Upper lobe of right lung (tissue), 1 donor: ENCODE measurements at regions not wholly inside any gene's neighbourhood (a gene's known extent, or its start where the extent isn't known, plus 50 kb on each side); places are given as distances from the start of the nearest gene placed in this dataset.

ENCODE experiments used
- ATAC-seq: fragments of 200-7000 bp; cut with Tn5 transposase; one replicate; pipeline ENCODE4 v1.9.1; 2020; ENCODE audit warnings: mild to moderate bottlenecking, moderate library complexity
- DNase-seq: peaks from one replicate; pipeline ENCODE4 v3.0.0-alpha.2; 2020
- H3K27ac ChIP-seq: fragments of 200-600 bp; one replicate; pipeline ENCODE4 v1.8.0; 2022
- H3K27me3 ChIP-seq: fragments of 200-600 bp; one replicate; pipeline ENCODE4 v1.8.0; 2022; ENCODE audit warnings: mild to moderate bottlenecking
- H3K36me3 ChIP-seq: fragments of 200-600 bp; one replicate; pipeline ENCODE4 v1.8.0; 2022
- H3K4me1 ChIP-seq: fragments of 200-600 bp; one replicate; pipeline ENCODE4 v1.8.0; 2022
- H3K4me3 ChIP-seq: fragments of 200-600 bp; one replicate; pipeline ENCODE4 v1.8.0; 2022; ENCODE audit warnings: mild to moderate bottlenecking
- H3K9me3 ChIP-seq: fragments of 200-600 bp; one replicate; pipeline ENCODE4 v1.8.0; 2022
- intact Hi-C: fragments of 100-400 bp; cut with DNase I; formaldehyde crosslinking; loops from one replicate; pipeline ENCODE4 v1.11.0; 2022
- TF ChIP-seq, protein P1 (sequence below): fragments of 200-600 bp; IDR thresholded peaks from one replicate; pipeline ENCODE4 v1.8.0; 2022; ENCODE audit warnings: antibody characterized with exemption
- donor health status: DM: no; HTN: yes; CAD: no; lungs with severe emphysema.

DNA sequence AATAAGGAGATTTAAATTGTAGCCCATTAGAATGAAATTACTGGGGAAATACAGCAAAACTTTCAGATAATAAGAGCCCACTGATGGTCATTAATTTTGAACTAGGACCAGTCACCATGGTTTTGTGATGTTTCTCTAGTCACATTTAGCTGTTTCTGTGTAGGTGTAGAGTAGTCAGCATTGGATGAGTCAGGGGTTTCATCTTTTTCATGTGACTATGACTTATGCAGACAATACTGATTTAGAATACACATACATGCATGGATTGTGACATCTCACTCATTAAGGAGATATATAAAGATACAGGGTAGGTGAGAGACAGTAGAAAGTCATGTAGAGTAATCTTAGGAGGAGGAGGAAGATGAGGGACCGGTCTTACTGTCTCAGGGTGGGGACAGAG lies 1192.7 kb downstream of the KCNT2 start:
- H3K27ac ChIP-seq: no peak overlapping the region
- no peaks in the 10 kb centered on the region for H3K27me3 ChIP-seq
- TF ChIP-seq, protein P1, sequence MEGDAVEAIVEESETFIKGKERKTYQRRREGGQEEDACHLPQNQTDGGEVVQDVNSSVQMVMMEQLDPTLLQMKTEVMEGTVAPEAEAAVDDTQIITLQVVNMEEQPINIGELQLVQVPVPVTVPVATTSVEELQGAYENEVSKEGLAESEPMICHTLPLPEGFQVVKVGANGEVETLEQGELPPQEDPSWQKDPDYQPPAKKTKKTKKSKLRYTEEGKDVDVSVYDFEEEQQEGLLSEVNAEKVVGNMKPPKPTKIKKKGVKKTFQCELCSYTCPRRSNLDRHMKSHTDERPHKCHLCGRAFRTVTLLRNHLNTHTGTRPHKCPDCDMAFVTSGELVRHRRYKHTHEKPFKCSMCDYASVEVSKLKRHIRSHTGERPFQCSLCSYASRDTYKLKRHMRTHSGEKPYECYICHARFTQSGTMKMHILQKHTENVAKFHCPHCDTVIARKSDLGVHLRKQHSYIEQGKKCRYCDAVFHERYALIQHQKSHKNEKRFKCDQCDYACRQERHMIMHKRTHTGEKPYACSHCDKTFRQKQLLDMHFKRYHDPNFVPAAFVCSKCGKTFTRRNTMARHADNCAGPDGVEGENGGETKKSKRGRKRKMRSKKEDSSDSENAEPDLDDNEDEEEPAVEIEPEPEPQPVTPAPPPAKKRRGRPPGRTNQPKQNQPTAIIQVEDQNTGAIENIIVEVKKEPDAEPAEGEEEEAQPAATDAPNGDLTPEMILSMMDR: no peak
- no peaks in the 10 kb centered on the region for H3K36me3 ChIP-seq
- H3K4me1 ChIP-seq: no peaks in the 10 kb centered on the region
- H3K9me3 ChIP-seq: no peaks in the 10 kb centered on the region
- DNase-seq (no peak), ATAC-seq (no peak)
- H3K4me3 ChIP-seq: no peak overlapping the region
- intact Hi-C loops: no loop called here

DNA sequence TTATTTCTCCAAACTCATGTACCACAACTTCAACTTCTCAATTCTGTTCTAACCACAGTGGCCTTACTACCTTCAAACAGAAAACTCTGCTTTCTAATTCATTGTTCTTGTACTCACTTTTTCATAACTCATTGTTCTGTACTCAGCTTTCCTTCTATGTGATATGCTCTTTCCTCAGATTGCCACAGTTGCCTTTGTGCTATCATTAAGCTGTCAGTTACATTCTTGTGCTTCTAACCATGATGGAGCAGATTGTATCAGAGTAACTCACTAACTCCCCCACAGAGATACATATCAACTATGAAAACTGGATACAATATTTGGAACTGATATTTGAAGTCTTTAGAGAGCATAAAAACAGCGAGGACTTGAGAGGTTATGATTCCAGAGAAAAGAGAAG lies 1213.7 kb downstream of the KCNT2 start:
- no peaks in the 10 kb centered on the region for H3K4me1 ChIP-seq
- no peak overlapping the region for H3K27ac ChIP-seq
- H3K4me3 ChIP-seq: no peak overlapping the region
- no peak for ATAC-seq
- intact Hi-C loops: no loop called here
- TF ChIP-seq, protein P1: no peak
- no peaks in the 10 kb centered on the region for H3K36me3 ChIP-seq
- no peak for DNase-seq
- no peaks in the 10 kb centered on the region for H3K27me3 ChIP-seq
- no peaks in the 10 kb centered on the region for H3K9me3 ChIP-seq

DNA sequence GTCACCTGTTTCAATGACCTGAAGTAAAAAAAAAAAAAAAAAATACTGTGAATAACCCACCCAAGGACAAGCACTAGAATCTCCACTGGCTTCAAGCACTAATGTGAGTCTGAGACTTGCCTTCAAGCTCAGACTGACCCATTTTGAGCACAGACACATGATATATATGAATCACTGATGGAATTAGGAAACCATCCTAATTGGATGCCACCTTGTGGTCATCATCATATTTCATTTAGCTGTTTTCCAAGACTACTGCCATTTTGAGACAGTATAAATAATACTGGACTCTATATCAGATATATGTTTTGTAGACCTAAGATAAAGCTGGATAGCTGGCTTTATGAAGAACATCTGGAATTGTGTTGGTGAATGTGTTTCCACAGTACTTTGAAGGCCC lies 1232.0 kb downstream of the KCNT2 start:
- no peak overlapping the region for H3K27ac ChIP-seq
- intact Hi-C loops: no loop called here
- TF ChIP-seq, protein P1: no peak
- H3K36me3 ChIP-seq: no peaks in the 10 kb centered on the region
- H3K27me3 ChIP-seq: no peaks in the 10 kb centered on the region
- no peaks in the 10 kb centered on the region for H3K4me1 ChIP-seq
- DNase-seq (no peak), ATAC-seq (no peak)
- no peaks in the 10 kb centered on the region for H3K9me3 ChIP-seq
- H3K4me3 ChIP-seq: no peak overlapping the region

DNA sequence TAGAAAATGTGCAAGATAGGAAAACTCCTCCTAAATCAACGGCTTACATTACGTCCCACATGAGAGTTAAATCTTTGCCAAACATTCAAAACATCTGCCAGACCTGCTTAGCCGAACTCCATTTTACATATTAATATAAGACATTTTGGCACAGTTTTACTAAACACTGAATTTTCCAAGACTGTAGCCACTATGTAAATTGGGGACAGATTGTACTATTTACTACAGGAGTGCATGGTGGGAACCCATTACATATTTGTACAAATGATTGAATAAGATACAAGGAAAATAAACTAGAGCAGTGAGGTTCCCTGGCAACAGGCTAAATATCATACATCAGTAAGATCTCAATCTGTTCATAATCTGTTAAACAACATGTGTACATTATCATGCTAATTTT lies 1234.4 kb downstream of the KCNT2 start:
- ATAC-seq (no peak), DNase-seq (no peak)
- Histone ChIP-seq H3K27ac (no peak overlapping the region), H3K27me3 (no peaks in the 10 kb centered on the region), H3K4me1 (no peaks in the 10 kb centered on the region), H3K9me3 (no peaks in the 10 kb centered on the region), H3K4me3 (no peak overlapping the region), H3K36me3 (no peaks in the 10 kb centered on the region)
- TF ChIP-seq, protein P1: no peak
- intact Hi-C loops: no loop called here

- DNase-seq: peak; percentile 40
- H3K4me1 ChIP-seq: no peaks in the 10 kb centered on the region
- peak; percentile 38 for ATAC-seq
- H3K27ac ChIP-seq: no peak overlapping the region
- H3K9me3 ChIP-seq: no peaks in the 10 kb centered on the region
- intact Hi-C loops: no loop called here
- H3K36me3 ChIP-seq: no peaks in the 10 kb centered on the region
- H3K4me3 ChIP-seq: no peak overlapping the region
- no peaks in the 10 kb centered on the region for H3K27me3 ChIP-seq
- TF ChIP-seq, protein P1: peak; percentile 10
Measured at GRCh38 chr1:195345149-195345548, 1263.1 kb downstream of the KCNT2 start.

- ATAC-seq: no peak
- Histone ChIP-seq H3K27me3 (no peaks in the 10 kb centered on the region), H3K27ac (no peak overlapping the region), H3K4me1 (no peaks in the 10 kb centered on the region), H3K4me3 (no peak overlapping the region), H3K9me3 (no peaks in the 10 kb centered on the region), H3K36me3 (no peaks in the 10 kb centered on the region)
- DNase-seq: no peak
- intact Hi-C loops: no loop called here
- TF ChIP-seq, protein P1: no peak
Measured at GRCh38 chr1:195337646-195338045, 1270.6 kb downstream of the KCNT2 start.
